LNCAP (cell line): ENCODE measurements at regions not wholly inside any gene's neighbourhood (a gene's known extent, or its start where the extent isn't known, plus 50 kb on each side); places are given as distances from the start of the nearest gene placed in this dataset.

Experiments used
- CTCF ChIP-seq: fragments of 450-650 bp; IDR thresholded peaks from 2 replicates; pipeline ENCODE4 v1.5.1; 2017; ENCODE audit warnings: mild to moderate bottlenecking

GRCh38 chr13:68988176-68988575 lies 1119.5 kb upstream of the ATXN8OS start:
- TF ChIP-seq CTCF = no peak

GRCh38 chr13:68987585-68987984 lies 1120.0 kb upstream of the ATXN8OS start:
- no peak for TF ChIP-seq CTCF

GRCh38 chr13:68984688-68985319 lies 1122.8 kb upstream of the ATXN8OS start:
- no peak for TF ChIP-seq CTCF

DNA sequence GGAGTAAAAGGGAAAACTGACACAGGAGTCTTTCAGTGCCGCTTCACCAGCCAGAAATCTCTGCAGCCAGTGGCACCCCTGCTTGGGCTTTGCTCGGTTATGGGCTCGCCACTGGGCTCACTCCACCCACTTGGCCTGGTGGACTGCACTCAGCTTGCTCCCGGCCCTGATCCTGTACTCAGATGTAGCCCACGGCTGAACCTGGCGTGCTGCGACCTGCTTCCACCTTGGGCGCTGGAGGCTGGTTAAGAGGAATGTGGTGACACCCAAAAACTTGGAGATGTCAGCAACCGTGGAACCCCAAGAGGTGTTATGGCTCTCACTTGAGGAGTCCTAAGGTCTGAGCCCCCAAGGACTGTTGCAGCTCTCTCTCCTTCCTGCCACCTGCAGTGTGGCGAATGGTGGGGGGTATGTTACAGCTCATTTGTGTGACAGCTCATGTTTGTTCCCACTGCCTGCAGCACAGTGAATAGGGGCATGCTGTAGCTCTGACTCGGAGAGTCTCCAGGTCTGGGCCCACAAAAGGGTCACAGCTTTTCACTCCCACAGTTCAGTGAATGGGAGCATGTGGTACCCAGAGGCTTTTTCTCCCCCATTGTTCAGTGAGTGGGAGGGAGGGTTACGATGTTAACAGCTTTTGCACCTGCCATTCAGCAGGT lies 1124.5 kb upstream of the ATXN8OS start:
- no peak for TF ChIP-seq CTCF

DNA sequence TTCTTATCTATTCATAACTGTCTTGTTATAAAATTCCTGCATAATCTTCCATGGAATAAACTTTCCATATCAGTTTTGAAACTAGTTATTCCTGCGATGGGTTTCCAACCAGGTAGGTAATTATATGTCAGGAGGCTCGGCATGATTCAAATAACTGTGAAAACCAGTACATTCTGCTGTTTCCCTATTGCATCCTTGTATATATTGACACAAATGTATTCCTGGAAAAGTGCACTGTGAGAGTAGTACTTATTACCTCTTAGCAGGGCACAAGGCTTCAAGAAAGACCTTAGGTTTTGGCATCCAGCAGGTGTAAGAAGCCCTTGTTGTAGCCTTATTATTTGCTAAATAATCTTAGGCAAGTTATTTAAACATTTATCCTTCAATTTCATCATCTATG lies 1131.3 kb upstream of the ATXN8OS start:
- no peak for TF ChIP-seq CTCF

GRCh38 chr13:68970532-68970931 lies 1137.1 kb upstream of the ATXN8OS start:
- TF ChIP-seq CTCF = no peak

- no peak for TF ChIP-seq CTCF
Measured at GRCh38 chr13:68948586-68948985, 1159.0 kb upstream of the ATXN8OS start.
